ENCODE measurements at regions not wholly inside any gene's neighbourhood (a gene's known extent, or its start where the extent isn't known, plus 50 kb on each side); places are given as distances from the start of the nearest gene placed in this dataset.
"Not testable (repeated sequence)": the region's sequence is repeated elsewhere in the genome, so short reads cannot be mapped to it uniquely, and the experiment has no call there.

DNA sequence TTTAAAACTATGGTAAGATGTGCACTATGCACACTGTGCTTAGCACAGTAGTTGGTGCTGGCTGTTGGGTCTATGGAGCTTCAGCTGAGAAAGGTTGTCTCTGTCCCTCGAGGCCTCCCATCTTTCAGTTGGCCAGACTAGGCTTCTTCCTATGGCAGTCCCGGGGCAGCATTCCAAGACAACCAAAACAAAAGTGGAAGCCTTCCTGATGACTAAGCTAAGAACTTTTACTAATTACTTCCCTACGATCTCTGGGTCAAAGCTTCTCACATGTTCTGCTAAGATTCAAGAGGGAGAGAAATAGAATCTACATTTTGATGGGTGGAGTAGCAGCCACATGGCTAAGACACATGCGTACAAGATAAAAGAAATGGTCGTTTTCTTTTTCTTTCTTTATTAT lies 342.8 kb downstream of the TUSC7 start:
- DNase-seq (ENCODE audit: low read depth, low spot score): no peak
- in situ Hi-C loops (cut with HindIII; ENCODE audit: low sequenced_read_pairs): no loop called here
- no peak overlapping the region for H3K4me3 ChIP-seq (ENCODE audit: low read depth, low read length)
- TF ChIP-seq, protein P1, sequence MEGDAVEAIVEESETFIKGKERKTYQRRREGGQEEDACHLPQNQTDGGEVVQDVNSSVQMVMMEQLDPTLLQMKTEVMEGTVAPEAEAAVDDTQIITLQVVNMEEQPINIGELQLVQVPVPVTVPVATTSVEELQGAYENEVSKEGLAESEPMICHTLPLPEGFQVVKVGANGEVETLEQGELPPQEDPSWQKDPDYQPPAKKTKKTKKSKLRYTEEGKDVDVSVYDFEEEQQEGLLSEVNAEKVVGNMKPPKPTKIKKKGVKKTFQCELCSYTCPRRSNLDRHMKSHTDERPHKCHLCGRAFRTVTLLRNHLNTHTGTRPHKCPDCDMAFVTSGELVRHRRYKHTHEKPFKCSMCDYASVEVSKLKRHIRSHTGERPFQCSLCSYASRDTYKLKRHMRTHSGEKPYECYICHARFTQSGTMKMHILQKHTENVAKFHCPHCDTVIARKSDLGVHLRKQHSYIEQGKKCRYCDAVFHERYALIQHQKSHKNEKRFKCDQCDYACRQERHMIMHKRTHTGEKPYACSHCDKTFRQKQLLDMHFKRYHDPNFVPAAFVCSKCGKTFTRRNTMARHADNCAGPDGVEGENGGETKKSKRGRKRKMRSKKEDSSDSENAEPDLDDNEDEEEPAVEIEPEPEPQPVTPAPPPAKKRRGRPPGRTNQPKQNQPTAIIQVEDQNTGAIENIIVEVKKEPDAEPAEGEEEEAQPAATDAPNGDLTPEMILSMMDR (IDR thresholded peaks at IDR 0.05; ENCODE audit: low read depth, low read length): no peak

DNA sequence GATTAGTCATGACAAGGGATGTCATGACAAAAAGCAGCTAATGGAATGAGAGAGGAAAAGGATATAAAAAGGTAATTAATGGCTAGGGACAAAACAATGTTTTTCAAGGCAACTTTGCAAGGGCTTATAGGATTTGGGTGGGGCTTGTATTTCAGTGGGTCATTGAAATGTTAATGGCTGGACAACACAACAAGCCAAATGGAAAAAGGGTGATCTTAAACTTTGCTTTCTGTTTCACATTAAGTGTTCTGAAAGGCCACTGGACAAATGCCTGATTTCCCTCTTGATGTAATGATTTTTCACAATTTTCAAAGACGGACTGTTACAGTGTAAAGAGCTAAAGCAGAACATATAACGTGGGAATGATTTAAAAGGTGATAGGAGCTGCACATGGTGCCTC lies 345.0 kb downstream of the TUSC7 start:
- no peak overlapping the region for H3K4me3 ChIP-seq (ENCODE audit: low read depth, low read length)
- DNase-seq (ENCODE audit: low read depth, low spot score): no peak
- in situ Hi-C loops (cut with HindIII; ENCODE audit: low sequenced_read_pairs): no loop called here
- TF ChIP-seq, protein P1 (IDR thresholded peaks at IDR 0.05; ENCODE audit: low read depth, low read length): no peak

DNA sequence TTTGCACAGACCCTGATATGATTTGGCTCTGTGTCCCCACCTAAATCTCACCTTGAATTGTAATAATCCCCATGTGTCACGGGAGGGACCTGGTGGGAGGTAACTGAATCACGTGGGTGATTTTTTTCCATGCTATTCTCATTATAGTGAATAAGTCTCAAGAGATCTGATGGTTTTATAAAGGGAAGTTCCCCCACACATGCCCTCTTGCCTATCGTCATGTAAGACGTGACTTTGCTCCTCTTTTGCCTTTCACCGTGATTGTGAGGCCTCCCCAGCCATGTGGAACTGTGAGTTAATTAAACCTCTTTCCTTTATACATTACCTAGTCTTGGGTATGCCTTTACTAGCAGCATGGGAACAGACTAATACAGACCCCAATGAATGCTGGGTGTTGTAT lies 347.4 kb downstream of the TUSC7 start:
- in situ Hi-C loops (cut with HindIII; ENCODE audit: low sequenced_read_pairs); H3K4me3 ChIP-seq (ENCODE audit: low read depth, low read length); DNase-seq (ENCODE audit: low read depth, low spot score): not testable (repeated sequence)

DNA sequence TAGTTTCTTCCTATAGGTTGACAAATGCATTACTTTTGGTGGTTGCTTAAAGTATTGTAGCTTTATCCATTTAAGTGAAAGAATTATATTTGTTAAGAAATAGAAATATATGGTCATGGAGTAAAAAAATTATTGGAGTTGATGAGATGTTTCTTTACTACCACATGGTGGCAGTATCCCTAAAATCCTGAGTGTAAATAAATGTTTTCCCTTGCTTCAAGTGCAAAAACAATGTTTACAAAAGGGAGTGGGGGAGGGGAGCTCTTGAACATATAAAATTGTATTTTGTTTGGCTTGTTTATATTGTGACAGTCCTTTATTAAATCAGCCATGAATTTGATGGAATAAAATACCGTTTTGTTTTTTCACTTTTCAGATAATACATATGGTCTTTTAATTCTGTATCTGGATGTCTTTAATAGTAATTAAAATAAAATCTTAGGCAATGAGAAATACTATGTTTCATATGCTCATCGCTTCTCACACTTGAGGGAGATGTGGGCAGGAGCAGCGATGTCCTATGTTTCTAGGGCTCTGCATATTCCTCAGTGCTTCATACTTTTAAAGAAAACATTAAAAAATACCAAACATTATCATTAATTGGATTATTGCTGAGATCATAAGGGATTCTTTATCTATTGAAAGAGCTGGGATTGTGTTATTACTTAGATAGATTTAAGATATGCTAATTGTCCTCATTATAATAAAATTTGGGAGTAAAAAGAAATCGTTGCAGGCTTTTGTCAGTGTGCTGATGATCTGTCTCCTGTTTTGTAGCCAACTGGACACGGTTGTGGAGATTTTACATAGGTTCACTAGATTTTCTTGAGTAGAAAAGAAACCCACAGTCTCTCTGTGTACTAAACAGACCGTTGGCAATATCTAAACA lies 349.7 kb downstream of the TUSC7 start:
- in situ Hi-C loops (cut with HindIII; ENCODE audit: low sequenced_read_pairs): no loop called here
- TF ChIP-seq, protein P1 (IDR thresholded peaks at IDR 0.05; ENCODE audit: low read depth, low read length): peak; percentile 49
- peak; percentile 23 for DNase-seq (ENCODE audit: low read depth, low spot score)
- no peak overlapping the region for H3K4me3 ChIP-seq (ENCODE audit: low read depth, low read length)

DNA sequence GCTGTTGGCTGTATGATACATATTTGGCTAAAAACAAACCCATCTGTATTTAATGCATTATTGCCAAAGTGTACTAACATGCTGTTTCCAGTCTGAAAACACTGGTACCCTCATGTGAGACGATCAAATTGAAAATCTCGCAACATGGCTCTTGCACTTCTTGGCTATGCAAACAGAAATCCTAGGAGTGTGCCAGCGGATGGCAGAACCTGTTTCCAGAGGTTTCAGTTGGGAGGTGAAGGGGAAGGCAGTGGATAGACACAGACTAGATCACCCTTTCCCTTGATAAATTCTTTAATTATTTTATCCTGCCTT lies 350.3 kb downstream of the TUSC7 start:
- TF ChIP-seq, protein P1 (IDR thresholded peaks at IDR 0.05; ENCODE audit: low read depth, low read length): no peak
- no peak for DNase-seq (ENCODE audit: low read depth, low spot score)
- in situ Hi-C loops (cut with HindIII; ENCODE audit: low sequenced_read_pairs): no loop called here
- no peak overlapping the region for H3K4me3 ChIP-seq (ENCODE audit: low read depth, low read length)

DNA sequence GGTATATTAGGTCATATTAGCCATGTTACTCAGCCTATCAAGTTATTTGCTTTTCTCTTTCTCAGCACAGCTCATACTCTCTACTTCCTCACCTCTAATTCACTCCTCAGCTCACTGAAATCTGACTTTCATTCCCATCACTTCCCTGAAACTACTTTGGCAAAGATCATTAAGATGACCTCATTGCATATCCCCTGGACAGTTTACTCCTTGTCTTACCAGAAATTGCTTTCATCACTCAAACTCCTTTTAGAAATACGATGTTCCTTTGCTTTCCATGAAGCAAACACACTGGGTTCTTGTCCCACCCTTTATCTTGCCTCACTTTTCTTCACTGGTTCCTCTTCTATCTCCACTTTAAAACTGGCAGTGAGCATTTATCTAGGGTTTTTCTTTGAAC lies 354.4 kb downstream of the TUSC7 start:
- TF ChIP-seq, protein P1 (IDR thresholded peaks at IDR 0.05; ENCODE audit: low read depth, low read length): no peak
- in situ Hi-C loops (cut with HindIII; ENCODE audit: low sequenced_read_pairs): no loop called here
- peak; percentile 16 for DNase-seq (ENCODE audit: low read depth, low spot score)

DNA sequence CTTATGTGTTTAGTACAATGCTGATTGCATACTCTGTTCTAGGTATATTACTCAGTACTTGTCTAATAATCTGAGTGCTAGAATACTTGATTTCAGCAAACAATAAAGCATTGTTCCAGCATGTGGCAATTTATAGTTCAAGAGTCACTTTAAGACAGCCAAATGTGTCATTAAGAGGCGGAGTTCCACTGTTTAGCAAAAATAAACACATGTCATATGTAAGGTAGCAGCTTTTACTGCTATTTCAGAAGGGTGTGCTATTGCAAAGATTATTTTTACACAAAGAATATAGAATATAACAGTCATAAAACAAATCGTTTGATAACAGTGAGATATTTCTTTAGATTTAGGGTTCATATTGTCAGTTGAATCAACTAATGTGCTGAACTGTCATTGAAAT lies 358.7 kb downstream of the TUSC7 start:
- in situ Hi-C loops (cut with HindIII; ENCODE audit: low sequenced_read_pairs): no loop called here
- DNase-seq (ENCODE audit: low read depth, low spot score): no peak
- TF ChIP-seq, protein P1 (IDR thresholded peaks at IDR 0.05; ENCODE audit: low read depth, low read length): no peak
- H3K4me3 ChIP-seq (ENCODE audit: low read depth, low read length): no peak overlapping the region

More for the DNA sequence above, 354.4 kb downstream of the TUSC7 start:
- no peak overlapping the region for H3K4me3 ChIP-seq (ENCODE audit: low read depth, low read length)

All from astrocyte of the spinal cord (primary cell).